Transverse colon (tissue), 4 donors: ENCODE measurements at regions not wholly inside any gene's neighbourhood (a gene's known extent, or its start where the extent isn't known, plus 50 kb on each side); places are given as distances from the start of the nearest gene placed in this dataset.

Source experiments
- DNase-seq: peaks from one replicate; pipeline ENCODE4 v3.0.0-alpha.2; 2019
- H3K27ac ChIP-seq, 4 donors: fragments of 200-600 bp; sonication (generic); 2 replicates each; pipeline ENCODE4 v1.5.1; 2016 to 2018; ENCODE audit warnings: inconsistent platforms in 4 of 4
- H3K27me3 ChIP-seq: fragments of 200-600 bp; sonication (generic); 2 replicates; pipeline ENCODE4 v1.5.1; 2017; ENCODE audit warnings: inconsistent platforms
- H3K36me3 ChIP-seq, 4 donors: fragments of 200-600 bp; sonication (generic); 2 replicates each; pipeline ENCODE4 v1.5.1; 2017 to 2019; ENCODE audit warnings: inconsistent platforms in 4 of 4
- H3K4me1 ChIP-seq, 4 donors: fragments of 200-600 bp; sonication (generic); 2 replicates each; pipeline ENCODE4 v1.5.1; 2017 to 2020; ENCODE audit warnings: inconsistent platforms in 4 of 4
- H3K4me3 ChIP-seq, 4 donors: fragments of 200-600 bp; sonication (generic); 1 replicate in 1 of 4; 2 replicates in 3 of 4; pipeline versions ENCODE4 v1.5.1 to v1.6.1; 2017 to 2019; ENCODE audit warnings: inconsistent platforms in 4 of 4
- H3K9me3 ChIP-seq, 2 donors: fragments of 200-600 bp; sonication (generic); 2 replicates each; pipeline ENCODE4 v1.5.1; 2017 to 2019; ENCODE audit warnings: inconsistent platforms in 2 of 2
- EP300 ChIP-seq: sonication (generic); formaldehyde crosslinking; IDR thresholded peaks from one replicate; pipeline ENCODE4 v1.6.1; 2017; ENCODE audit warnings: antibody characterized with exemption, low read depth
- POLR2A ChIP-seq: fragments of 450-650 bp; IDR thresholded peaks from one replicate; pipeline ENCODE4 v1.6.1; 2016; ENCODE audit warnings: antibody characterized with exemption, mild to moderate bottlenecking, moderate library complexity
- POLR2AphosphoS5 ChIP-seq, 3 donors: sonication (generic); formaldehyde crosslinking; IDR thresholded peaks; one replicate each; pipeline ENCODE4 v1.6.1; 2016; ENCODE audit warnings: antibody characterized with exemption in 3 of 3
- WGBS, 2 donors: methylation state at CpG; one replicate each; pipeline ENCODE4 v1.1.5; 2018; ENCODE audit warnings: low coverage in 1 of 2; 5-methylcytosine and 5-hydroxymethylcytosine counted together
- in situ Hi-C, 4 donors: fragments of 200-750 bp; cut with MboI; loops; one replicate each; pipeline versions ENCODE4 v1.15.0 to v1.15.1; 2017; ENCODE audit warnings: low sequenced_read_pairs in 3 of 4, low pct_ligation_motif_present in 1 of 4, low pct_unique_long_range_greater_than_20kb in 1 of 4
- intact Hi-C: fragments of 100-400 bp; cut with DNase I; formaldehyde crosslinking; loops from one replicate; pipeline ENCODE4 v1.15.1; 2023; ENCODE audit warnings: low total_unique reads
- TF ChIP-seq, protein P1 (sequence below), 5 experiments: fragments of 200-600 bp in 3 of 5; fragments of 450-650 bp in 2 of 5; sonication (generic) in 3 of 5; IDR thresholded peaks; 1 replicate in 2 of 5; 2 replicates in 3 of 5; pipeline ENCODE4 v1.5.1; 2016 to 2017; ENCODE audit warnings: antibody characterized with exemption in 5 of 5, inconsistent platforms in 3 of 5, mild to moderate bottlenecking in 2 of 5, moderate library complexity in 1 of 5

DNA sequence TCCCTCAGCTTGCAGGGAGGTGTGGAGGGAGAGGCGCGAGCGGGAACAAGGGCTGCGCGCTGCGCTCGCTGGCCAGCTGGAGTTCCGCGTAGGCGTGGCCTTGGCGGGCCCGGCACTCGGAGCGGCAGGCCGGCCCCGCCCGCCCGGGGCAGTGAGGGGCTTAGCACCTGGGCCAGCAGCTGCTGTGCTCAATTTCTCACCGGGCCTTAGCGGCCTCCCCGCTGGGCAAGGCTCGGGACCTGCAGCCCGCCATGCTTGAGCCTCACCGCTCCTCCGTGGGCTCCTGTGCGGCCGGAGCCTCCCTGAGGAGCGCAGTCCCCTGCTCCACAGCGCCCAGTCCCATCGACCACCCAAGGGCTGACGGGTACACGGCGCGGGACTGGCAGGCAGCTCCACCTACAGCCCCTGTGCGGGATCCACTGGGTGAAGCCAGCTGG, 1516.4 kb downstream of the EFNA5 start:
- 98 to 100% methylated on average over 5 to 17 of the region's 35 CpGs for WGBS, 2 donors
- intact Hi-C loops, result no loop called here
- no peaks in the 10 kb centered on the region for H3K9me3 ChIP-seq
- H3K36me3 ChIP-seq, result no peaks in the 10 kb centered on the region
- H3K4me1 ChIP-seq, result no peaks in the 10 kb centered on the region
- H3K27me3 ChIP-seq, result no peaks in the 10 kb centered on the region
- no peak for DNase-seq
- in situ Hi-C loops, result no loop called here
- no peak overlapping the region for H3K4me3 ChIP-seq
- no peak overlapping the region for H3K27ac ChIP-seq
- no peak for TF ChIP-seq POLR2A
- TF ChIP-seq EP300, result no peak
- no peak for TF ChIP-seq POLR2AphosphoS5 (IDR thresholded peaks at IDR 0.05)
- TF ChIP-seq, protein P1, sequence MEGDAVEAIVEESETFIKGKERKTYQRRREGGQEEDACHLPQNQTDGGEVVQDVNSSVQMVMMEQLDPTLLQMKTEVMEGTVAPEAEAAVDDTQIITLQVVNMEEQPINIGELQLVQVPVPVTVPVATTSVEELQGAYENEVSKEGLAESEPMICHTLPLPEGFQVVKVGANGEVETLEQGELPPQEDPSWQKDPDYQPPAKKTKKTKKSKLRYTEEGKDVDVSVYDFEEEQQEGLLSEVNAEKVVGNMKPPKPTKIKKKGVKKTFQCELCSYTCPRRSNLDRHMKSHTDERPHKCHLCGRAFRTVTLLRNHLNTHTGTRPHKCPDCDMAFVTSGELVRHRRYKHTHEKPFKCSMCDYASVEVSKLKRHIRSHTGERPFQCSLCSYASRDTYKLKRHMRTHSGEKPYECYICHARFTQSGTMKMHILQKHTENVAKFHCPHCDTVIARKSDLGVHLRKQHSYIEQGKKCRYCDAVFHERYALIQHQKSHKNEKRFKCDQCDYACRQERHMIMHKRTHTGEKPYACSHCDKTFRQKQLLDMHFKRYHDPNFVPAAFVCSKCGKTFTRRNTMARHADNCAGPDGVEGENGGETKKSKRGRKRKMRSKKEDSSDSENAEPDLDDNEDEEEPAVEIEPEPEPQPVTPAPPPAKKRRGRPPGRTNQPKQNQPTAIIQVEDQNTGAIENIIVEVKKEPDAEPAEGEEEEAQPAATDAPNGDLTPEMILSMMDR (IDR thresholded peaks at IDR 0.05), result no peak

DNA sequence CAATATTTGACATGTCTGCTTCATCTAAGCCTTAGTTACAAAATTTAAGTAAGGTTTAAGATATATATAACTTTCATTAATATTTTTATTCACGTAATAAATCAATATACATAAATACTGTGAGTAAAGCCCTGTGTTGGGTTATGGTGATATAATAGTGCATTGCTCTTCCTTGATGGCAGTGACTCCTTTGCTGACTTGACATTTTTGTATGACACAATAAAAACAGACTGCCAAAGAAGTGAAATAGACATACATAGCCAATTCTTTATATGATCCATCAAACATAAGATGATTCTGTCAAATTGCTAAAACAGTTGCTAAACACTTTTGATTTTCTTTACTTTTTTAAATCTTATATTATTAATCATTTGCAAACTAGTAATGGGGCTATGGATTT, 1518.2 kb downstream of the EFNA5 start:
- Histone ChIP-seq H3K27ac (no peak overlapping the region), H3K4me3 (no peak overlapping the region), H3K36me3 (no peaks in the 10 kb centered on the region), H3K27me3 (no peaks in the 10 kb centered on the region), H3K4me1 (no peaks in the 10 kb centered on the region), H3K9me3 (no peaks in the 10 kb centered on the region)
- in situ Hi-C loops (no loop called here), intact Hi-C loops (no loop called here)
- DNase-seq, result no peak
- TF ChIP-seq POLR2AphosphoS5 (IDR thresholded peaks at IDR 0.05), result no peak
- TF ChIP-seq, protein P1 (IDR thresholded peaks at IDR 0.05), result no peak
- no peak for TF ChIP-seq EP300
- TF ChIP-seq POLR2A, result no peak
- 95 to 100% methylated on average over 1 of the region's 1 CpG for WGBS, 2 donors

GRCh38 chr5:106142116-106142515, 1528.6 kb downstream of the EFNA5 start:
- Histone ChIP-seq H3K4me3 (no peak overlapping the region), H3K36me3 (no peaks in the 10 kb centered on the region), H3K9me3 (no peaks in the 10 kb centered on the region), H3K27ac (no peak overlapping the region), H3K4me1 (no peaks in the 10 kb centered on the region), H3K27me3 (no peaks in the 10 kb centered on the region)
- intact Hi-C loops (no loop called here), in situ Hi-C loops (no loop called here)
- no peak for DNase-seq
- TF ChIP-seq, protein P1 (IDR thresholded peaks at IDR 0.05), result no peak
- no peak for TF ChIP-seq POLR2AphosphoS5 (IDR thresholded peaks at IDR 0.05)
- no peak for TF ChIP-seq EP300
- no peak for TF ChIP-seq POLR2A

GRCh38 chr5:106140101-106140500, 1530.6 kb downstream of the EFNA5 start:
- in situ Hi-C loops, result no loop called here
- DNase-seq, result no peak
- 88 to 89% methylated on average over 2 of the region's 2 CpGs for whole genome bisulfite sequencing, 2 donors
- Histone ChIP-seq H3K36me3 (no peaks in the 10 kb centered on the region), H3K27ac (no peak overlapping the region), H3K9me3 (no peaks in the 10 kb centered on the region), H3K4me1 (no peaks in the 10 kb centered on the region), H3K27me3 (no peaks in the 10 kb centered on the region), H3K4me3 (no peak overlapping the region)
- intact Hi-C loops, result no loop called here
- TF ChIP-seq EP300 (no peak), POLR2AphosphoS5 (IDR thresholded peaks at IDR 0.05) (no peak), POLR2A (no peak)
- TF ChIP-seq, protein P1 (IDR thresholded peaks at IDR 0.05), result no peak
